GM19455 (cell line): ENCODE measurements at regions not wholly inside any gene's neighbourhood (a gene's known extent, or its start where the extent isn't known, plus 50 kb on each side); places are given as distances from the start of the nearest gene placed in this dataset.

Source experiments
- ATAC-seq: cut with Tn5 transposase; IDR thresholded peaks from one replicate; pipeline ENCODE4 v1.9.1; 2021; ENCODE audit not compliant: unreplicated experiment

- ATAC-seq, result no peak
Measured at GRCh38 chr4:156710365-156711192, 261.0 kb downstream of the PDGFC start.

GRCh38 chr4:156705311-156705710 is 266.3 kb downstream of the PDGFC start:
- no peak for ATAC-seq

- ATAC-seq, result no peak
Measured at GRCh38 chr4:156695163-156695562, 276.4 kb downstream of the PDGFC start.

- no peak for ATAC-seq
Measured at GRCh38 chr4:156694413-156694812, 277.2 kb downstream of the PDGFC start.

- ATAC-seq, result no peak
Measured at GRCh38 chr4:156693557-156693956, 278.0 kb downstream of the PDGFC start.

GRCh38 chr4:156692016-156692415 is 279.6 kb downstream of the PDGFC start:
- no peak for ATAC-seq

- no peak for ATAC-seq
Measured at GRCh38 chr4:156690572-156690971, 281.0 kb downstream of the PDGFC start.

GRCh38 chr4:156686120-156686519 is 285.5 kb downstream of the PDGFC start:
- ATAC-seq, result no peak

- no peak for ATAC-seq
Measured at GRCh38 chr4:156685308-156685707, 286.3 kb downstream of the PDGFC start.

GRCh38 chr4:156677656-156678055 is 293.9 kb downstream of the PDGFC start:
- no peak for ATAC-seq

GRCh38 chr4:156677131-156677531 is 294.5 kb downstream of the PDGFC start:
- no peak for ATAC-seq

GRCh38 chr4:156676116-156676851 is 295.3 kb downstream of the PDGFC start:
- no peak for ATAC-seq

GRCh38 chr4:156673483-156673882 is 298.1 kb downstream of the PDGFC start:
- ATAC-seq, result no peak

GRCh38 chr4:156672492-156673305 is 298.9 kb downstream of the PDGFC start:
- no peak for ATAC-seq

GRCh38 chr4:156665780-156666366 is 305.7 kb downstream of the PDGFC start:
- ATAC-seq, result no peak

- ATAC-seq, result no peak
Measured at GRCh38 chr4:156663663-156664062, 307.9 kb downstream of the PDGFC start.

- no peak for ATAC-seq
Measured at GRCh38 chr4:156662921-156663320, 308.7 kb downstream of the PDGFC start.

- no peak for ATAC-seq
Measured at GRCh38 chr4:156661555-156661954, 310.0 kb downstream of the PDGFC start.

GRCh38 chr4:156660465-156660864 is 311.1 kb downstream of the PDGFC start:
- ATAC-seq, result no peak

- no peak for ATAC-seq
Measured at GRCh38 chr4:156659983-156660382, 311.6 kb downstream of the PDGFC start.

- ATAC-seq, result no peak
Measured at GRCh38 chr4:156659570-156659969, 312.0 kb downstream of the PDGFC start.
